HCT116 (cell line): ENCODE measurements at regions not wholly inside any gene's neighbourhood (a gene's known extent, or its start where the extent isn't known, plus 50 kb on each side); places are given as distances from the start of the nearest gene placed in this dataset.

Experiments
- ATAC-seq: fragments of 200-7000 bp; cut with Tn5 transposase; 2 replicates; pipeline ENCODE4 v1.9.1; 2020; ENCODE audit warnings: mild to moderate bottlenecking, moderate library complexity
- BruUV-seq: library from RNA; stranded (reverse); fragments of 400-500 nt; replicated peaks from 2 replicates; lab custom pipeline; 2021; lab: Mats Ljungman, UMichigan
- CTCF ChIA-PET: fragments of 300-600 bp; sonication (Branson Sonifier 250); formaldehyde crosslinking; loops from one replicate; lab custom pipeline; 2021; ENCODE audit warnings: antibody characterized with exemption; lab: Charles Lee
- POLR2A ChIA-PET: fragments of 300-600, 350-600 bp; sonication (Branson Sonifier 250); formaldehyde crosslinking; loops from one replicate; lab custom pipeline; 2021; ENCODE audit warnings: antibody characterized with exemption; lab: Charles Lee
- RAD21 ChIA-PET, 2 experiments: fragments of 300-600 bp; sonication (Branson Sonifier 250); formaldehyde crosslinking; loops; one replicate each; lab custom pipeline; 2023; ENCODE audit warnings: low total read pairs in 2 of 2; ENCODE audit not compliant: uncharacterized antibody in 2 of 2, unreplicated experiment in 2 of 2, low non-redundant PET in 1 of 2; lab: Charles Lee
- DNase-seq: peaks from one replicate; pipeline ENCODE4 v3.0.0-alpha.2; 2010; ENCODE audit warnings: low read depth, low spot score
- H2AFZ ChIP-seq: fragments of 200-600 bp; shearing (Covaris generic), sonication (generic); 2 replicates; pipeline ENCODE4 v1.6.1; 2017; ENCODE audit warnings: low read depth, mixed run types, mixed read lengths, antibody characterized with exemption, low read length; ENCODE audit not compliant: poor library complexity, severe bottlenecking
- H3K27ac ChIP-seq: 2 replicates; pipeline ENCODE4 v1.5.1; 2012; ENCODE audit warnings: low read depth, low read length
- H3K27me3 ChIP-seq: fragments of 200-600 bp; sonication (generic); 2 replicates; pipeline ENCODE4 v1.6.1; 2016; ENCODE audit warnings: mixed run types, low read length, mixed read lengths; ENCODE audit not compliant: insufficient read depth
- H3K36me3 ChIP-seq, 2 experiments: fragments of 200-500 bp in 1 of 2; fragments of 200-600 bp in 1 of 2; sonication (Bioruptor generic) in 1 of 2; sonication (generic) in 1 of 2; 2 replicates each; pipeline versions ENCODE4 v1.5.1 to v1.6.1; 2014 to 2016; ENCODE audit warnings: low read length in 2 of 2, inconsistent platforms in 1 of 2, mixed read lengths in 1 of 2, mixed run types in 1 of 2; ENCODE audit not compliant: insufficient read depth in 2 of 2, control insufficient read depth in 1 of 2
- H3K4me1 ChIP-seq, 2 experiments: fragments of 200-600 bp in 1 of 2; sonication (generic) in 1 of 2; 2 replicates each; pipeline versions ENCODE4 v1.5.1 to v1.6.1; 2012 to 2017; ENCODE audit warnings: low read length in 2 of 2, inconsistent platforms in 1 of 2, mild to moderate bottlenecking in 1 of 2, mixed read lengths in 1 of 2, mixed run types in 1 of 2, moderate library complexity in 1 of 2; ENCODE audit not compliant: insufficient read depth in 2 of 2, control insufficient read depth in 1 of 2
- H3K4me2 ChIP-seq: fragments of 200-600 bp; sonication (generic); 2 replicates; pipeline ENCODE4 v1.6.1; 2017; ENCODE audit warnings: mixed run types, low read length, mixed read lengths
- H3K4me3 ChIP-seq, 2 experiments: fragments of 200-600 bp in 1 of 2; sonication (generic) in 1 of 2; replicated peaks in 1 of 2; 2 replicates each; pipeline ENCODE4 v1.5.1; 2011 to 2016; ENCODE audit warnings: low read length in 2 of 2, control low read depth in 1 of 2, low read depth in 1 of 2, mild to moderate bottlenecking in 1 of 2, mixed read lengths in 1 of 2, mixed run types in 1 of 2
- H3K79me2 ChIP-seq: fragments of 200-600 bp; sonication (generic); 2 replicates; pipeline ENCODE4 v1.6.1; 2017; ENCODE audit warnings: mild to moderate bottlenecking, mixed run types, low read length, moderate library complexity, mixed read lengths; ENCODE audit not compliant: insufficient read depth
- H3K9ac ChIP-seq: fragments of 200-600 bp; sonication (generic); 2 replicates; pipeline ENCODE4 v1.6.1; 2016; ENCODE audit warnings: low read length, mixed read lengths
- H3K9me2 ChIP-seq: fragments of 200-600 bp; sonication (generic), shearing (Covaris generic); 2 replicates; pipeline ENCODE4 v1.6.1; 2017; ENCODE audit warnings: mixed run types, mild to moderate bottlenecking, moderate library complexity; ENCODE audit not compliant: insufficient read depth
- H3K9me3 ChIP-seq, 2 experiments: fragments of 200-500 bp in 1 of 2; fragments of 200-600 bp in 1 of 2; sonication (Bioruptor generic) in 1 of 2; sonication (generic) in 1 of 2; 2 replicates each; pipeline ENCODE4 v1.6.1; 2014 to 2017; ENCODE audit warnings: low read length in 2 of 2, mixed read lengths in 2 of 2, inconsistent platforms in 1 of 2, low read depth in 1 of 2, mild to moderate bottlenecking in 1 of 2, mixed run types in 1 of 2, moderate library complexity in 1 of 2; ENCODE audit not compliant: control insufficient read depth in 1 of 2, insufficient read depth in 1 of 2
- H4K20me1 ChIP-seq: fragments of 200-600 bp; sonication (generic), shearing (Covaris generic); 2 replicates; pipeline ENCODE4 v1.6.1; 2017; ENCODE audit warnings: mixed run types, mild to moderate bottlenecking, moderate library complexity; ENCODE audit not compliant: insufficient read depth
- CBX3 ChIP-seq: IDR thresholded peaks from 2 replicates; pipeline ENCODE4 v1.6.1; 2012; ENCODE audit warnings: low read depth
- EGR1 ChIP-seq: IDR thresholded peaks from 2 replicates; pipeline ENCODE4 v1.6.1; 2012; ENCODE audit warnings: low read depth
- ELF1 ChIP-seq: IDR thresholded peaks from 2 replicates; pipeline ENCODE4 v1.6.1; 2012; ENCODE audit warnings: low read depth, borderline replicate concordance
- EZH2 ChIP-seq: fragments of 200-600 bp; sonication (generic); IDR thresholded peaks from 2 replicates; pipeline ENCODE4 v1.6.1; 2017; ENCODE audit warnings: antibody characterized with exemption, mixed run types
- RAD21 ChIP-seq: IDR thresholded peaks from 2 replicates; pipeline ENCODE4 v1.6.1; 2012; ENCODE audit warnings: low read depth, mild to moderate bottlenecking
- TCF7L2 ChIP-seq: IDR thresholded peaks from 2 replicates; pipeline ENCODE4 v1.7.0; 2011; ENCODE audit warnings: borderline replicate concordance, inconsistent platforms; ENCODE audit not compliant: insufficient read depth, insufficient read length; ENCODE audit errors: extremely low read depth
- YY1 ChIP-seq: IDR thresholded peaks from 2 replicates; pipeline ENCODE4 v1.6.1; 2011; ENCODE audit warnings: low read length, low read depth, moderate library complexity, mild to moderate bottlenecking; ENCODE audit not compliant: insufficient replicate concordance; ENCODE audit errors: extremely low read depth
- ZFX ChIP-seq: fragments of 450-650 bp; IDR thresholded peaks from 2 replicates; pipeline ENCODE4 v1.6.1; 2017
- ZNF274 ChIP-seq: fragments of 200-500 bp; sonication (Bioruptor generic); IDR thresholded peaks from 2 replicates; pipeline ENCODE4 v1.6.1; 2014; ENCODE audit warnings: mild to moderate bottlenecking, low read depth, low read length, inconsistent platforms
- intact Hi-C: fragments of 100-400 bp; cut with micrococcal nuclease; formaldehyde crosslinking; loops from 2 replicates; pipeline ENCODE4 v1.10.0; 2022
- TF ChIP-seq, protein P1 (sequence below): IDR thresholded peaks from 2 replicates; pipeline ENCODE4 v1.6.1; 2012
- TF ChIP-seq, protein P2 (sequence below): IDR thresholded peaks from 2 replicates; pipeline ENCODE4 v1.6.1; 2012; ENCODE audit warnings: low read depth

- H3K4me2 ChIP-seq = no peak overlapping the region
- intact Hi-C loops = no loop called here
- TF ChIP-seq EZH2 = no peak
- TF ChIP-seq YY1 = no peak
- TF ChIP-seq, protein P1, sequence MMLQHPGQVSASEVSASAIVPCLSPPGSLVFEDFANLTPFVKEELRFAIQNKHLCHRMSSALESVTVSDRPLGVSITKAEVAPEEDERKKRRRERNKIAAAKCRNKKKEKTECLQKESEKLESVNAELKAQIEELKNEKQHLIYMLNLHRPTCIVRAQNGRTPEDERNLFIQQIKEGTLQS = no peak
- TF ChIP-seq TCF7L2 = no peak
- TF ChIP-seq, protein P2, sequence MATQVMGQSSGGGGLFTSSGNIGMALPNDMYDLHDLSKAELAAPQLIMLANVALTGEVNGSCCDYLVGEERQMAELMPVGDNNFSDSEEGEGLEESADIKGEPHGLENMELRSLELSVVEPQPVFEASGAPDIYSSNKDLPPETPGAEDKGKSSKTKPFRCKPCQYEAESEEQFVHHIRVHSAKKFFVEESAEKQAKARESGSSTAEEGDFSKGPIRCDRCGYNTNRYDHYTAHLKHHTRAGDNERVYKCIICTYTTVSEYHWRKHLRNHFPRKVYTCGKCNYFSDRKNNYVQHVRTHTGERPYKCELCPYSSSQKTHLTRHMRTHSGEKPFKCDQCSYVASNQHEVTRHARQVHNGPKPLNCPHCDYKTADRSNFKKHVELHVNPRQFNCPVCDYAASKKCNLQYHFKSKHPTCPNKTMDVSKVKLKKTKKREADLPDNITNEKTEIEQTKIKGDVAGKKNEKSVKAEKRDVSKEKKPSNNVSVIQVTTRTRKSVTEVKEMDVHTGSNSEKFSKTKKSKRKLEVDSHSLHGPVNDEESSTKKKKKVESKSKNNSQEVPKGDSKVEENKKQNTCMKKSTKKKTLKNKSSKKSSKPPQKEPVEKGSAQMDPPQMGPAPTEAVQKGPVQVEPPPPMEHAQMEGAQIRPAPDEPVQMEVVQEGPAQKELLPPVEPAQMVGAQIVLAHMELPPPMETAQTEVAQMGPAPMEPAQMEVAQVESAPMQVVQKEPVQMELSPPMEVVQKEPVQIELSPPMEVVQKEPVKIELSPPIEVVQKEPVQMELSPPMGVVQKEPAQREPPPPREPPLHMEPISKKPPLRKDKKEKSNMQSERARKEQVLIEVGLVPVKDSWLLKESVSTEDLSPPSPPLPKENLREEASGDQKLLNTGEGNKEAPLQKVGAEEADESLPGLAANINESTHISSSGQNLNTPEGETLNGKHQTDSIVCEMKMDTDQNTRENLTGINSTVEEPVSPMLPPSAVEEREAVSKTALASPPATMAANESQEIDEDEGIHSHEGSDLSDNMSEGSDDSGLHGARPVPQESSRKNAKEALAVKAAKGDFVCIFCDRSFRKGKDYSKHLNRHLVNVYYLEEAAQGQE = no peak
- TF ChIP-seq RAD21 = no peak
- no peak for TF ChIP-seq CBX3
- no peak for TF ChIP-seq ZFX
- TF ChIP-seq ELF1 = no peak
- no peak for TF ChIP-seq ZNF274
- no peak for TF ChIP-seq EGR1
- H3K79me2 ChIP-seq = no peaks in the 10 kb centered on the region
- no peak overlapping the region for H3K9ac ChIP-seq
- H3K9me2 ChIP-seq = no peaks in the 10 kb centered on the region
- H4K20me1 ChIP-seq = no peaks in the 10 kb centered on the region
- RAD21 ChIA-PET = no interaction called here
- H3K4me3 ChIP-seq = no peak overlapping the region
- POLR2A ChIA-PET = no interaction called here
- CTCF ChIA-PET = no interaction called here
- no peaks in the 10 kb centered on the region for H3K36me3 ChIP-seq
- ATAC-seq = no peak
- H3K27ac ChIP-seq = no peak overlapping the region
- DNase-seq = no peak
- H3K4me1 ChIP-seq = no peaks in the 10 kb centered on the region
- no peaks in the 10 kb centered on the region for H3K9me3 ChIP-seq
- peaks cover 30% of the 10 kb centered on the region for H3K27me3 ChIP-seq
- BruUV-seq = no TSS peak
- H2AFZ ChIP-seq = no peak overlapping the region
Observed at GRCh38 chr14:97411938-97412612, 614.9 kb downstream of the VRK1 start.
